Lower leg skin (tissue), 4 donors: ENCODE measurements at regions not wholly inside any gene's neighbourhood (a gene's known extent, or its start where the extent isn't known, plus 50 kb on each side); places are given as distances from the start of the nearest gene placed in this dataset.

Experiments
- DNase-seq, 2 donors: peaks; one replicate each; pipeline ENCODE4 v3.0.0-alpha.2; 2019; ENCODE audit warnings: low spot score in 2 of 2
- H3K4me3 ChIP-seq: fragments of 200-600 bp; sonication (generic); 2 replicates; pipeline ENCODE4 v1.5.1; 2017; ENCODE audit warnings: mild to moderate bottlenecking, low read depth; ENCODE audit not compliant: poor library complexity, severe bottlenecking
- CTCF ChIP-seq, 3 donors: fragments of 450-650 bp; IDR thresholded peaks; one replicate each; pipeline ENCODE4 v1.5.1; 2016; ENCODE audit warnings: antibody characterized with exemption in 3 of 3, mild to moderate bottlenecking in 3 of 3, moderate library complexity in 2 of 3
- POLR2A ChIP-seq, 2 donors: fragments of 450-650 bp; IDR thresholded peaks; one replicate each; pipeline ENCODE4 v1.6.1; 2016 to 2017; ENCODE audit warnings: antibody characterized with exemption in 2 of 2, mild to moderate bottlenecking in 1 of 2, moderate library complexity in 1 of 2
- WGBS, 2 donors: methylation state at CpG; one replicate each; pipeline ENCODE4 v1.1.5; 2018; 5-methylcytosine and 5-hydroxymethylcytosine counted together
- intact Hi-C: fragments of 100-400 bp; cut with DNase I; formaldehyde crosslinking; loops from one replicate; pipeline ENCODE4 v1.15.0; 2023; ENCODE audit warnings: low total_unique reads

GRCh38 chr3:110791995-110792686 is 279.5 kb upstream of the NECTIN3 start:
- no peak for DNase-seq
- 58 to 62% methylated on average over 2 of the region's 2 CpGs for WGBS, 2 donors
- intact Hi-C loops = no loop called here
- TF ChIP-seq CTCF (IDR thresholded peaks at IDR 0.05) = no peak
- TF ChIP-seq POLR2A (IDR thresholded peaks at IDR 0.05) = no peak
- H3K4me3 ChIP-seq = no peak overlapping the region

- intact Hi-C loops = no loop called here
- H3K4me3 ChIP-seq = no peak overlapping the region
- TF ChIP-seq POLR2A (IDR thresholded peaks at IDR 0.05) (no peak), CTCF (IDR thresholded peaks at IDR 0.05) (no peak)
- 89 to 92% methylated on average over 1 of the region's 1 CpG for WGBS, 2 donors
- no peak for DNase-seq
Observed at GRCh38 chr3:110793611-110794010, 278.0 kb upstream of the NECTIN3 start.

- 56 to 62% methylated on average over 2 of the region's 2 CpGs for WGBS, 2 donors
- TF ChIP-seq CTCF (IDR thresholded peaks at IDR 0.05) = no peak
- no peak for TF ChIP-seq POLR2A (IDR thresholded peaks at IDR 0.05)
- intact Hi-C loops = no loop called here
- H3K4me3 ChIP-seq = no peak overlapping the region
- DNase-seq = no peak
Observed at GRCh38 chr3:110795163-110795562, 276.5 kb upstream of the NECTIN3 start.

GRCh38 chr3:110799271-110799670 is 272.3 kb upstream of the NECTIN3 start:
- no peak overlapping the region for H3K4me3 ChIP-seq
- TF ChIP-seq POLR2A (IDR thresholded peaks at IDR 0.05) (no peak), CTCF (IDR thresholded peaks at IDR 0.05) (no peak)
- 55 to 70% methylated on average over 2 of the region's 2 CpGs for WGBS, 2 donors
- DNase-seq = no peak
- intact Hi-C loops = no loop called here

- WGBS, 2 donors = 25 to 46% methylated on average over 2 of the region's 2 CpGs
- intact Hi-C loops = no loop called here
- TF ChIP-seq POLR2A (IDR thresholded peaks at IDR 0.05) (no peak), CTCF (IDR thresholded peaks at IDR 0.05) (no peak)
- no peak overlapping the region for H3K4me3 ChIP-seq
- DNase-seq = no peak
Observed at GRCh38 chr3:110804856-110805255, 266.8 kb upstream of the NECTIN3 start.

- DNase-seq = no peak
- H3K4me3 ChIP-seq = no peak overlapping the region
- no peak for TF ChIP-seq POLR2A (IDR thresholded peaks at IDR 0.05)
- no peak for TF ChIP-seq CTCF (IDR thresholded peaks at IDR 0.05)
- intact Hi-C loops = no loop called here
Observed at GRCh38 chr3:110806924-110807323, 264.7 kb upstream of the NECTIN3 start.
